ENCODE measurements at regions not wholly inside any gene's neighbourhood (a gene's known extent, or its start where the extent isn't known, plus 50 kb on each side); places are given as distances from the start of the nearest gene placed in this dataset.

DNA sequence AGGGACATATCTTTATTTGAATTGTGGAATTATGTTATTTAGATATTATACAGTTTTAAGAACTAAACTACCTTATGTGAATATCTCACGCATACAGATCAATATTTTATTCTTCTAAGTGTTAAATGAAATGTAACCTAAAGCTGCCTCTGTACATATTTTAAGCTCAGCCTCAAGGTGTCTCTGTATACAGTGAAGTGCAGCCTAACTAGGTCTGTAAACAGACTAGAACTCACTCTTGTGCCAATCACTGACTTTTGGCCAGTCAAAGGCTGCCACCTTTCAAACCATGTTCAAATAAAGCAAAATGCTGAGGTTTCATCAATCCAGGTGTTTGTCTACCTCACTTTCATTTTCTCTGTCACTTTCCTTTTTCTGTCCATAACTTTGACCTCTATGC, 1074.5 kb upstream of the PRKX start:
- TF ChIP-seq, protein P1, sequence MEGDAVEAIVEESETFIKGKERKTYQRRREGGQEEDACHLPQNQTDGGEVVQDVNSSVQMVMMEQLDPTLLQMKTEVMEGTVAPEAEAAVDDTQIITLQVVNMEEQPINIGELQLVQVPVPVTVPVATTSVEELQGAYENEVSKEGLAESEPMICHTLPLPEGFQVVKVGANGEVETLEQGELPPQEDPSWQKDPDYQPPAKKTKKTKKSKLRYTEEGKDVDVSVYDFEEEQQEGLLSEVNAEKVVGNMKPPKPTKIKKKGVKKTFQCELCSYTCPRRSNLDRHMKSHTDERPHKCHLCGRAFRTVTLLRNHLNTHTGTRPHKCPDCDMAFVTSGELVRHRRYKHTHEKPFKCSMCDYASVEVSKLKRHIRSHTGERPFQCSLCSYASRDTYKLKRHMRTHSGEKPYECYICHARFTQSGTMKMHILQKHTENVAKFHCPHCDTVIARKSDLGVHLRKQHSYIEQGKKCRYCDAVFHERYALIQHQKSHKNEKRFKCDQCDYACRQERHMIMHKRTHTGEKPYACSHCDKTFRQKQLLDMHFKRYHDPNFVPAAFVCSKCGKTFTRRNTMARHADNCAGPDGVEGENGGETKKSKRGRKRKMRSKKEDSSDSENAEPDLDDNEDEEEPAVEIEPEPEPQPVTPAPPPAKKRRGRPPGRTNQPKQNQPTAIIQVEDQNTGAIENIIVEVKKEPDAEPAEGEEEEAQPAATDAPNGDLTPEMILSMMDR (IDR thresholded peaks at IDR 0.05; ENCODE audit: extremely low read depth in 1 of 2, insufficient read depth in 1 of 2, low read depth in 1 of 2, low read length in 2 of 2): no peak
- no peak for TF ChIP-seq POLR2A (IDR thresholded peaks at IDR 0.05; ENCODE audit: low read depth, low read length)
- no peak for TF ChIP-seq EZH2 (IDR thresholded peaks at IDR 0.05; ENCODE audit: borderline replicate concordance, low read depth, low read length, severe bottlenecking)
- TF ChIP-seq POLR2AphosphoS5 (IDR thresholded peaks at IDR 0.05; ENCODE audit: insufficient read depth, low read depth, low read length): no peak
- no peak for TF ChIP-seq GATA2 (IDR thresholded peaks at IDR 0.05; ENCODE audit: insufficient read depth, insufficient read length, low read depth, low read length)
- no peak for TF ChIP-seq FOS (IDR thresholded peaks at IDR 0.05; ENCODE audit: borderline replicate concordance, insufficient read depth, low read length)
- TF ChIP-seq, protein P2, sequence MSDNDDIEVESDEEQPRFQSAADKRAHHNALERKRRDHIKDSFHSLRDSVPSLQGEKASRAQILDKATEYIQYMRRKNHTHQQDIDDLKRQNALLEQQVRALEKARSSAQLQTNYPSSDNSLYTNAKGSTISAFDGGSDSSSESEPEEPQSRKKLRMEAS (IDR thresholded peaks at IDR 0.05; ENCODE audit: insufficient read depth, insufficient read length): no peak
